H1 (cell line): ENCODE measurements at regions not wholly inside any gene's neighbourhood (a gene's known extent, or its start where the extent isn't known, plus 50 kb on each side); places are given as distances from the start of the nearest gene placed in this dataset.

Experiments
- CTCF ChIA-PET: fragments of 300-600 bp; sonication (Branson Sonifier 250); formaldehyde crosslinking; loops from one replicate; lab custom pipeline; 2021; ENCODE audit not compliant: partially characterized antibody; lab: Charles Lee
- POLR2A ChIA-PET: fragments of 300-600 bp; sonication (Branson Sonifier 250); formaldehyde crosslinking; loops from one replicate; lab custom pipeline; 2021; ENCODE audit warnings: inconsistent platforms; ENCODE audit not compliant: partially characterized antibody; lab: Charles Lee
- DNase-seq, 2 experiments: peaks; one replicate each; pipeline versions ENCODE4 v3.0.0 to v3.0.0-alpha.2; 2010 to 2022; ENCODE audit warnings: low spot score in 2 of 2, low read depth in 1 of 2, mixed read lengths in 1 of 2
- FAIRE-seq: peaks from 2 replicates; lab custom pipeline; 2011; peaks lifted over from hg19 to GRCh38; lab: Jason Lieb, UNC
- H2AFZ ChIP-seq: 2 replicates; pipeline ENCODE4 v1.8.1; 2012; ENCODE audit warnings: low read length, inconsistent platforms
- H2AK5ac ChIP-seq: 2 replicates; pipeline ENCODE4 v1.6.1; 2013; ENCODE audit warnings: low read depth, low read length
- H2BK120ac ChIP-seq: replicated peaks from 2 replicates; pipeline ENCODE3; 2013; ENCODE audit warnings: low read depth, low read length, inconsistent platforms
- H2BK12ac ChIP-seq: 2 replicates; pipeline ENCODE4 v1.6.1; 2013; ENCODE audit warnings: low read depth, low read length
- H2BK15ac ChIP-seq: 2 replicates; pipeline ENCODE4 v1.6.1; 2013; ENCODE audit warnings: low read length
- H2BK20ac ChIP-seq: 2 replicates; pipeline ENCODE4 v1.6.1; 2013; ENCODE audit warnings: low read length
- H2BK5ac ChIP-seq: 2 replicates; pipeline ENCODE4 v1.6.1; 2013; ENCODE audit warnings: low read depth, low read length
- H3K14ac ChIP-seq: 2 replicates; pipeline ENCODE4 v1.6.1; 2013; ENCODE audit warnings: inconsistent platforms; ENCODE audit not compliant: insufficient read length
- H3K18ac ChIP-seq: 2 replicates; pipeline ENCODE4 v1.6.1; 2013; ENCODE audit warnings: low read length; ENCODE audit errors: extremely low read depth
- H3K23ac ChIP-seq: 2 replicates; pipeline ENCODE4 v1.6.1; 2013; ENCODE audit warnings: inconsistent platforms; ENCODE audit not compliant: insufficient read length
- H3K23me2 ChIP-seq: 2 replicates; pipeline ENCODE4 v1.6.1; 2013; ENCODE audit warnings: low read depth, low read length
- H3K27ac ChIP-seq: 2 replicates; pipeline ENCODE4 v1.6.1; 2011; ENCODE audit warnings: low read depth, low read length, inconsistent platforms
- H3K27me3 ChIP-seq, 4 experiments: replicated peaks in 1 of 4; 1 replicate in 1 of 4; 2 replicates in 3 of 4; pipeline versions ENCODE4 v1.6.1 to v1.8.1; 2011 to 2013; ENCODE audit warnings: low read length in 3 of 4, mild to moderate bottlenecking in 3 of 4, inconsistent platforms in 2 of 4, mixed read lengths in 2 of 4, moderate library complexity in 1 of 4; ENCODE audit not compliant: control insufficient read depth in 3 of 4, insufficient read depth in 3 of 4; ENCODE audit errors: extremely low read depth in 1 of 4
- H3K36me3 ChIP-seq, 4 experiments: 2 replicates each; pipeline versions ENCODE4 v1.6.1 to v1.8.1; 2011 to 2013; ENCODE audit warnings: mild to moderate bottlenecking in 4 of 4, low read length in 3 of 4, moderate library complexity in 2 of 4, control low read depth in 1 of 4, inconsistent platforms in 1 of 4; ENCODE audit not compliant: insufficient read depth in 4 of 4, control insufficient read depth in 2 of 4
- H3K4ac ChIP-seq: replicated peaks from 2 replicates; pipeline ENCODE3; 2013; ENCODE audit warnings: low read length, low read depth, mixed read lengths, inconsistent platforms; ENCODE audit not compliant: insufficient read length
- H3K4me1 ChIP-seq, 4 experiments: replicated peaks in 1 of 4; 1 replicate in 1 of 4; 2 replicates in 3 of 4; pipeline versions ENCODE4 v1.6.1 to v1.8.1; 2011 to 2013; ENCODE audit warnings: low read length in 3 of 4, inconsistent platforms in 2 of 4, mixed read lengths in 1 of 4; ENCODE audit not compliant: insufficient read depth in 4 of 4, control insufficient read depth in 3 of 4
- H3K4me2 ChIP-seq, 2 experiments: 2 replicates each; pipeline versions ENCODE4 v1.6.1 to v1.8.1; 2011 to 2013; ENCODE audit warnings: low read depth in 2 of 2, low read length in 2 of 2, control low read depth in 1 of 2, inconsistent platforms in 1 of 2, mild to moderate bottlenecking in 1 of 2; ENCODE audit not compliant: insufficient read depth in 1 of 2
- H3K4me3 ChIP-seq, 4 experiments: fragments of 200-600, 300-600 bp in 1 of 4; sonication (generic), shearing (Covaris generic), sonication (Bioruptor Twin) in 1 of 4; 2 replicates each; pipeline versions ENCODE4 v1.5.1 to v1.8.1; 2011 to 2016; ENCODE audit warnings: low read length in 4 of 4, low read depth in 3 of 4, control low read depth in 2 of 4, inconsistent platforms in 2 of 4, mild to moderate bottlenecking in 2 of 4, mixed read lengths in 1 of 4, moderate library complexity in 1 of 4; ENCODE audit not compliant: insufficient read depth in 2 of 4; ENCODE audit errors: extremely low read depth in 1 of 4
- H3K56ac ChIP-seq: replicated peaks from 2 replicates; pipeline ENCODE3; 2013; ENCODE audit warnings: low read depth, mild to moderate bottlenecking, mixed read lengths, low read length, inconsistent platforms; ENCODE audit not compliant: insufficient read length
- H3K79me1 ChIP-seq: 2 replicates; pipeline ENCODE4 v1.6.1; 2013; ENCODE audit warnings: low read depth, low read length, control low read depth
- H3K79me2 ChIP-seq, 2 experiments: 2 replicates each; pipeline versions ENCODE4 v1.6.1 to v1.8.1; 2012 to 2013; ENCODE audit warnings: low read length in 2 of 2, mild to moderate bottlenecking in 2 of 2, inconsistent platforms in 1 of 2; ENCODE audit not compliant: insufficient read depth in 2 of 2, control insufficient read depth in 1 of 2
- H3K9ac ChIP-seq, 4 experiments: replicated peaks in 1 of 4; 1 replicate in 1 of 4; 2 replicates in 3 of 4; pipeline versions ENCODE4 v1.6.1 to v1.8.1; 2011 to 2013; ENCODE audit warnings: low read depth in 3 of 4, low read length in 3 of 4, control low read depth in 2 of 4, mild to moderate bottlenecking in 2 of 4, moderate library complexity in 2 of 4, inconsistent platforms in 1 of 4; ENCODE audit errors: extremely low read depth in 1 of 4
- H3K9me3 ChIP-seq, 2 experiments: 2 replicates each; pipeline versions ENCODE4 v1.6.1 to v1.8.1; 2012 to 2013; ENCODE audit warnings: mild to moderate bottlenecking in 2 of 2, moderate library complexity in 2 of 2, control low read depth in 1 of 2, inconsistent platforms in 1 of 2, low read depth in 1 of 2, low read length in 1 of 2, mixed read lengths in 1 of 2; ENCODE audit not compliant: insufficient read depth in 2 of 2
- H4K20me1 ChIP-seq, 2 experiments: replicated peaks in 1 of 2; 2 replicates each; pipeline versions ENCODE3 to v1.8.1; 2011 to 2013; ENCODE audit warnings: inconsistent platforms in 2 of 2, low read length in 2 of 2, mild to moderate bottlenecking in 1 of 2; ENCODE audit not compliant: insufficient read depth in 2 of 2, control insufficient read depth in 1 of 2
- H4K5ac ChIP-seq: 2 replicates; pipeline ENCODE4 v1.6.1; 2013; ENCODE audit warnings: low read length, low read depth, mixed read lengths, inconsistent platforms; ENCODE audit not compliant: insufficient read length
- H4K8ac ChIP-seq: 2 replicates; pipeline ENCODE4 v1.8.0; 2013; ENCODE audit warnings: mild to moderate bottlenecking, moderate library complexity, low read length, inconsistent platforms; ENCODE audit not compliant: insufficient read depth; ENCODE audit errors: extremely low read depth
- H4K91ac ChIP-seq: replicated peaks from 2 replicates; pipeline ENCODE3; 2013; ENCODE audit warnings: low read length, mixed read lengths, inconsistent platforms; ENCODE audit not compliant: insufficient read length
- CREB1 ChIP-seq: IDR thresholded peaks from 2 replicates; pipeline ENCODE4 v1.6.1; 2012; ENCODE audit warnings: inconsistent platforms
- CTBP2 ChIP-seq: IDR thresholded peaks from 2 replicates; pipeline ENCODE4 v1.7.0; 2011; ENCODE audit warnings: borderline replicate concordance, mild to moderate bottlenecking, moderate library complexity, mixed read lengths, low read length; ENCODE audit not compliant: insufficient read depth, insufficient read length
- SIX5 ChIP-seq: IDR thresholded peaks from 2 replicates; pipeline ENCODE4 v1.6.1; 2011; ENCODE audit warnings: mild to moderate bottlenecking, low read depth, low read length
- WGBS, 2 experiments: shearing (Covaris generic) in 1 of 2; methylation state at CpG; one replicate each; pipeline versions ENCODE4 v1.1.6 to v1.1.7; 2013 to 2015; ENCODE audit warnings: low lambda C conversion rate in 2 of 2, mixed read lengths in 2 of 2, inconsistent platforms in 1 of 2, low coverage in 1 of 2, missing lambda C conversion rate in 1 of 2; ENCODE audit not compliant: insufficient replicate concordance in 2 of 2, insufficient coverage in 1 of 2, insufficient read length in 1 of 2; ENCODE audit errors: extremely low coverage in 1 of 2, missing lambda C conversion rate in 1 of 2; 5-methylcytosine and 5-hydroxymethylcytosine counted together

GRCh38 chr13:40429706-40430545 is 236.5 kb downstream of the FOXO1 start:
- Histone ChIP-seq H4K5ac (no peak overlapping the region), H4K20me1 (no peaks in the 10 kb centered on the region), H3K9ac (no peak overlapping the region), H2BK120ac (no peak overlapping the region), H3K9me3 (peaks cover 4 to 5% of the 10 kb centered on the region in 2 experiments; a peak in 1 of 4 replicates), H3K4ac (no peak overlapping the region), H4K8ac (no peak overlapping the region), H3K79me2 (no peaks in the 10 kb centered on the region), H3K4me3 (no peak overlapping the region), H4K91ac (no peak overlapping the region), H3K27me3 (0 out of 7 replicates have a peak, but pooled peaks cover 0 to 2% (median 0%) of the 10 kb centered on the region in 4 experiments), H3K23me2 (no peaks in the 10 kb centered on the region), H3K56ac (no peak overlapping the region), H2AFZ (no peak overlapping the region), H2BK5ac (no peak overlapping the region), H2BK15ac (no peak overlapping the region), H3K79me1 (no peaks in the 10 kb centered on the region), H2BK12ac (no peak overlapping the region), H3K4me1 (no peaks in the 10 kb centered on the region), H3K23ac (no peak overlapping the region), H3K27ac (no peak overlapping the region), H3K18ac (no peak overlapping the region), H3K36me3 (no peaks in the 10 kb centered on the region), H3K4me2 (no peak overlapping the region), H2BK20ac (no peak overlapping the region), H3K14ac (no peak overlapping the region), H2AK5ac (no peak overlapping the region; the same call in 1 of the 2 replicates)
- 87% methylated on average over 10 of the region's 10 CpGs; no CpG with 5 or more reads in 1 of the 2 experiments for WGBS, 2 experiments
- FAIRE-seq (no peak), DNase-seq (no peak)
- POLR2A ChIA-PET = no interaction called here
- CTCF ChIA-PET = interaction anchor here (1.0 kb wide), 1 partner anchor 74 kb away, joined by 3 read pairs; no protein-coding TSS in a partner anchor
- TF ChIP-seq CREB1 = no peak
- TF ChIP-seq CTBP2 = no peak
- TF ChIP-seq SIX5 = no peak
